Vagina (tissue), 2 donors: ENCODE measurements at regions not wholly inside any gene's neighbourhood (a gene's known extent, or its start where the extent isn't known, plus 50 kb on each side); places are given as distances from the start of the nearest gene placed in this dataset.
A peak's percentile ranks its signal among the peaks of the same experiment; 100 is the strongest.
"Not testable (repeated sequence)": the region's sequence is repeated elsewhere in the genome, so short reads cannot be mapped to it uniquely, and the experiment has no call there.

Experiments used
- DNase-seq, 2 donors: peaks; one replicate each; pipeline ENCODE4 v3.0.0-alpha.2; 2017; ENCODE audit errors: extremely low spot score in 2 of 2
- H3K27ac ChIP-seq: fragments of 200-600 bp; sonication (generic); one replicate; pipeline ENCODE4 v1.5.1; 2019
- H3K27me3 ChIP-seq: fragments of 200-600 bp; sonication (generic); one replicate; pipeline ENCODE4 v1.5.1; 2019
- H3K36me3 ChIP-seq, 2 donors: fragments of 200-600 bp; sonication (generic); one replicate each; pipeline ENCODE4 v1.5.1; 2017 to 2019
- H3K4me1 ChIP-seq: fragments of 200-600 bp; sonication (generic); one replicate; pipeline ENCODE4 v1.5.1; 2019
- H3K4me3 ChIP-seq, 2 donors: fragments of 200-600 bp; sonication (generic); 1 replicate in 1 of 2; 2 replicates in 1 of 2; pipeline ENCODE4 v1.5.1; 2016 to 2019
- H3K9me3 ChIP-seq: fragments of 200-600 bp; sonication (generic); one replicate; pipeline ENCODE4 v1.5.1; 2019
- CTCF ChIP-seq, 3 experiments: fragments of 450-650 bp in 2 of 3; fragments of 200-600 bp in 1 of 3; sonication (generic) in 1 of 3; IDR thresholded peaks; one replicate each; pipeline ENCODE4 v1.5.1; 2017 to 2019; ENCODE audit warnings: antibody characterized with exemption in 3 of 3, mild to moderate bottlenecking in 2 of 3, moderate library complexity in 2 of 3
- POLR2A ChIP-seq, 2 donors: fragments of 450-650 bp; IDR thresholded peaks; one replicate each; pipeline ENCODE4 v1.6.1; 2017; ENCODE audit warnings: antibody characterized with exemption in 2 of 2, mild to moderate bottlenecking in 2 of 2, moderate library complexity in 2 of 2
- POLR2AphosphoS5 ChIP-seq, 2 donors: sonication (generic); formaldehyde crosslinking; IDR thresholded peaks; one replicate each; pipeline ENCODE4 v1.9.0; 2017; ENCODE audit warnings: antibody characterized with exemption in 2 of 2, mild to moderate bottlenecking in 2 of 2, low read depth in 1 of 2; ENCODE audit not compliant: insufficient read depth in 1 of 2
- intact Hi-C: fragments of 100-400 bp; cut with DNase I; formaldehyde crosslinking; loops from one replicate; pipeline ENCODE4 v1.15.1; 2023

GRCh38 chr1:109840011-109840629 lies 70.5 kb upstream of the CSF1 start:
- intact Hi-C loops: no loop called here
- Histone ChIP-seq H3K4me1 (peaks cover 6% of the 10 kb centered on the region), H3K36me3 (no peaks in the 10 kb centered on the region), H3K27ac (peak overlapping the region; percentile 40), H3K9me3 (no peaks in the 10 kb centered on the region), H3K27me3 (no peaks in the 10 kb centered on the region), H3K4me3 (no peak overlapping the region)
- peak in 1 of 2 donors; percentile 5 for DNase-seq
- TF ChIP-seq POLR2A (IDR thresholded peaks at IDR 0.05) (no peak), POLR2AphosphoS5 (IDR thresholded peaks at IDR 0.05; ENCODE audit: insufficient read depth in 1 of 2, low read depth in 1 of 2) (no peak)

GRCh38 chr1:109839276-109839675 lies 71.4 kb upstream of the CSF1 start:
- intact Hi-C loops, H3K4me3 ChIP-seq, H3K4me1 ChIP-seq, H3K27me3 ChIP-seq, H3K36me3 ChIP-seq, H3K9me3 ChIP-seq: not testable (repeated sequence)
- peak overlapping the region; percentile 40 for H3K27ac ChIP-seq
- peak; percentile 49 to 77 for DNase-seq

GRCh38 chr1:109838838-109839240 lies 71.8 kb upstream of the CSF1 start:
- DNase-seq: peak; percentile 28 to 79
- no peaks in the 10 kb centered on the region for H3K27me3 ChIP-seq
- intact Hi-C loops: no loop called here
- H3K4me1 ChIP-seq: peaks cover 6% of the 10 kb centered on the region
- H3K9me3 ChIP-seq: no peaks in the 10 kb centered on the region
- TF ChIP-seq POLR2A (IDR thresholded peaks at IDR 0.05): no peak
- no peak for TF ChIP-seq POLR2AphosphoS5 (IDR thresholded peaks at IDR 0.05; ENCODE audit: insufficient read depth in 1 of 2, low read depth in 1 of 2)
- H3K27ac ChIP-seq: peak overlapping the region; percentile 40
- no peaks in the 10 kb centered on the region for H3K36me3 ChIP-seq
- no peak overlapping the region for H3K4me3 ChIP-seq

- Histone ChIP-seq H3K27ac (peak overlapping the region; percentile 40), H3K27me3 (no peaks in the 10 kb centered on the region), H3K4me3 (no peak overlapping the region), H3K9me3 (no peaks in the 10 kb centered on the region), H3K4me1 (peaks cover 6% of the 10 kb centered on the region), H3K36me3 (no peaks in the 10 kb centered on the region)
- intact Hi-C loops: no loop called here
- DNase-seq: no peak
- no peak for TF ChIP-seq POLR2A (IDR thresholded peaks at IDR 0.05)
- TF ChIP-seq CTCF (IDR thresholded peaks at IDR 0.05): no peak
- TF ChIP-seq POLR2AphosphoS5 (IDR thresholded peaks at IDR 0.05; ENCODE audit: insufficient read depth in 1 of 2, low read depth in 1 of 2): no peak
These were observed 72.6 kb upstream of the CSF1 start for GRCh38 chr1:109837852-109838570.

GRCh38 chr1:109835645-109836044 lies 71.9 kb upstream of the EPS8L3 start:
- intact Hi-C loops, H3K27me3 ChIP-seq, H3K27ac ChIP-seq, H3K36me3 ChIP-seq, H3K4me3 ChIP-seq, H3K9me3 ChIP-seq, DNase-seq, H3K4me1 ChIP-seq: not testable (repeated sequence)

GRCh38 chr1:109834951-109835350 lies 71.2 kb upstream of the EPS8L3 start:
- Histone ChIP-seq H3K4me3 (no peak overlapping the region), H3K27ac (no peak overlapping the region), H3K27me3 (no peaks in the 10 kb centered on the region), H3K4me1 (peaks cover 6% of the 10 kb centered on the region), H3K36me3 (no peaks in the 10 kb centered on the region), H3K9me3 (no peaks in the 10 kb centered on the region)
- intact Hi-C loops: no loop called here
- peak in 1 of 2 donors; percentile 9 for DNase-seq
- no peak for TF ChIP-seq POLR2AphosphoS5 (IDR thresholded peaks at IDR 0.05; ENCODE audit: insufficient read depth in 1 of 2, low read depth in 1 of 2)
- TF ChIP-seq CTCF (IDR thresholded peaks at IDR 0.05): no peak
- TF ChIP-seq POLR2A (IDR thresholded peaks at IDR 0.05): no peak

GRCh38 chr1:109832945-109833344 lies 69.2 kb upstream of the EPS8L3 start:
- H3K4me3 ChIP-seq: no peak overlapping the region
- no peak for DNase-seq
- H3K9me3 ChIP-seq: no peaks in the 10 kb centered on the region
- no peak for TF ChIP-seq POLR2A (IDR thresholded peaks at IDR 0.05)
- TF ChIP-seq POLR2AphosphoS5 (IDR thresholded peaks at IDR 0.05; ENCODE audit: insufficient read depth in 1 of 2, low read depth in 1 of 2): no peak
- no peak for TF ChIP-seq CTCF (IDR thresholded peaks at IDR 0.05)
- intact Hi-C loops: no loop called here
- no peaks in the 10 kb centered on the region for H3K36me3 ChIP-seq
- no peaks in the 10 kb centered on the region for H3K27me3 ChIP-seq
- no peak overlapping the region for H3K27ac ChIP-seq
- H3K4me1 ChIP-seq: peaks cover 4% of the 10 kb centered on the region
